ENCODE measurements at regions not wholly inside any gene's neighbourhood (a gene's known extent, or its start where the extent isn't known, plus 50 kb on each side); places are given as distances from the start of the nearest gene placed in this dataset.

DNA sequence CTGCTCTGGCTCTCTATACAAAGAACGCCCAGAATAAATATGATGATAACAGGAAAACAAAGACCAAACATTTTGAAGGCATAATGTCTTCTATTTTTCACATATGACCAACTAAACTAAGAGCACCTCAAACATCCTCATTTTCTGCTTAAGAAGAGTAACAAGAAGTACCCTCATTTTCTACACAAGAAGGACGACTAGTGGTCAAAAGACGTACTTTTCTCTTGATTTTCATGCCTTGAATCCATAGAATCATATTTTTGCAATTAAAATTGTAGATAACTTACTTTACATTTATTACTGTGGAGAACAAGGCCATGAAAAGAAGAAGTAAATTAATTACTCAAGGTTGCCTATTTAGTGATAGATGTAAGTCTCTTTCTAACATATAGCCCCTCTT is 358.6 kb downstream of the DUSP6 start:
- peak in 9 of 11 donors; percentile 9 to 60 (median 29) for DNase-seq (ENCODE audit: extremely low read depth in 1 of 11, low read depth in 9 of 11, low spot score in 4 of 11)

DNA sequence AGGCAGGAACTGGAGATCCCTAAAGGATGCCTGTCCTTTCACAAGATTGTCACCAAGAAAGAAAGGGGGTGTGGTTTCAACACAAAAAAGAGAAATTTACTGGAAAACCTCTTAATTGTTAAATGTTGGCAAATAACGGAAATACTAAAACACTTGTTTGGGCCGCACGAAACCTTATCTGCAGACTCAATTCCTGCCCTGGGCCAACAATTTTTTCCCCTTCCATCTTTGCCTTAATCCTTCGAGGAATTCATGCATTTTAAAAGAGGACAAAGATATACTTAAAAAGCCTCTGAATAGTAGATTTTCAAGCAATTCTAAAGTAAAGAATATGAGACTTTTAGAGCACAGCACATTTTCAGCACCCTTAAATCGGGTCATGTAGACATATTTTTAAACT is 366.2 kb downstream of the DUSP6 start:
- no peak for DNase-seq (ENCODE audit: extremely low read depth in 1 of 11, low read depth in 9 of 11, low spot score in 4 of 11)

DNA sequence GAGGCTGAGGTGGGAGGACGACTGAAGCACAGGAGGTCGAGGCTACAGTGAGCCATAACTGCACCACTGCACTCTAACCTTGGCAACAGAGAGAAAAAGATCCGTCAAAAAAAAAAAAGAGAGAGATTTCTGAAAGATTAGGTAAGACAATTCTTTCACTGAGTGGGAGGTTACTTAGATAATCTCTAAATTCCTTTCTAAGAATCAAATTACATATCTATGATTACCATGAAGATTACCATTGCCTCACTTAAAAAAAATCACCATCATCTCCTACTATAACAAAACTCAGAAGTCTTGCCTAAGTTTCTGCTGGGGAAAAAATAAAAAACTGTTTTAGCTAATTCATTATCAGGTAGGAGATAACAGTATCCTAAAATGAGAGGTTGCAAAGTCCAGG is 366.7 kb downstream of the DUSP6 start:
- DNase-seq (ENCODE audit: extremely low read depth in 1 of 11, low read depth in 9 of 11, low spot score in 4 of 11): no peak

DNA sequence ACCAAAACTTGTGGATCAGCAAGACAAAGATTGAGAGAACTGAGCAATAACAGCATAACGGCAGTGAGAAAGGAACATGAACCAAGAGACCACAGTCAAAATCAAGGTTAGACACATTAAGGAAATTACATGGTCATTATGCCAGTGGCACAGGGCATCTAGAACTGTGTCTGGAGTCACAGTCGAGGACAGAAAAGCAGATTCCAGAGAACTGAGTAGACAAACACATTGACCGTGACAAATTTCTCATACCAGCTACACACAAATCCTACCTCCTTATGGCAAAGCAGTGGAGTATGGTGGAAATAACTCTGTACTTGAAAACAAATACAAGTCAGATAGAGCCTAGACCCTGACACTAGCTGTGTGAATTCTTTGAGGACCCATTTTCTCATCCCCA is 367.3 kb downstream of the DUSP6 start:
- no peak for DNase-seq (ENCODE audit: extremely low read depth in 1 of 11, low read depth in 9 of 11, low spot score in 4 of 11)

DNA sequence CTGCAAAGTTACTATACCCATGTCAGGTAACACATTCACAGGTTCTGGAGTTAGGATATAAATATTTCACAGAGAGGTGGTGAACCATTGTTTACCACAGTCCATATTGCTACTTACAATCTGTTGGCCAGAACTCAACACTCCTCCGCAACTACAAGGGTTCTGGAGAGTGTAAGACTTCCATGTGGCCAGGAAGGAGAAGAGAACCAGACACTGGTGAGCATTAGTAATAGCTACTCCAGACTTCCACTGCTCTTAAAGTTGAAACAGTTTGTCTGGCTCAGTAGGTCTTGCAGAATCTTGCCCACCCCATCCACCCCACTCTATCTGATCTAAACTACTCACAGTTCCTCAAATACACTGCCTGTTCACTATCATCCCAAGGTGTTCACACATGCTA is 369.6 kb downstream of the DUSP6 start:
- no peak for DNase-seq (ENCODE audit: extremely low read depth in 1 of 11, low read depth in 9 of 11, low spot score in 4 of 11)

DNA sequence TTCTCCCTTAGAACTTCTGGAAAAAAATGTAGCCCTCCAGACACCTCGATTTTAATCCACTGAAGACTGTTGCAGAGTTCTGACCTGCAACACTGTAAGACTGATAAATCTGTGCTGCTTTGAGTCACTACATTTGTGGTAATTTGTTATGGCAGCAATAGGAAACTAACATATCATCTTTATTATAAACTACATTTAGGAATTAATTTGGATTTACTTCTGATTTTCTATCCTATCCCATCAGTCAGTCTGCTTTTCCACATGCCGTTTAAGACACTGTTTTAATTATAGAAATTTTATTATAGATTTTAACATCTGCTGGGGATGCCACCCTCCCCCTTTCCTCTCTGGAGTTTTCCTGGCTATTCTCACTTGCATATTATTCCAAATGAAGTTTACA is 375.2 kb downstream of the DUSP6 start:
- no peak for DNase-seq (ENCODE audit: extremely low read depth in 1 of 11, low read depth in 9 of 11, low spot score in 4 of 11)

DNA sequence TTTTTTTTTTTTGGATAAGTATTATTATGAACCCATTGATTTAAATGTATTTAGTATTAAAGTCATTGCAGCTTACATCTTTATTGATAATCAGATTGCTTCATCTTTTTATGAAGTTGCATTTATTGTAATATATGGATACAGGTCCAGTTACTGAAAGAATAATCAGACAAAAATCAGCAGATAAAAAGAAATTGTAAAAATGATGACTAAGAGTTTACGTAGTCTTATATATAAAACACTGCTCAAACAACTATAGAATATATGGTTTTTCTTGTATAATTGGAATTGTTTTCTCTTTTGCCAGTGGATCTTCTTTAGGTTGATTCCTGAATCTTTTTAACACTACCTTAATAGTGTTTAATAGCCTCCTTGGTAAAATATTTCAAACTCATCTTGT is 378.3 kb downstream of the DUSP6 start:
- no peak for DNase-seq (ENCODE audit: extremely low read depth in 1 of 11, low read depth in 9 of 11, low spot score in 4 of 11)

DNA sequence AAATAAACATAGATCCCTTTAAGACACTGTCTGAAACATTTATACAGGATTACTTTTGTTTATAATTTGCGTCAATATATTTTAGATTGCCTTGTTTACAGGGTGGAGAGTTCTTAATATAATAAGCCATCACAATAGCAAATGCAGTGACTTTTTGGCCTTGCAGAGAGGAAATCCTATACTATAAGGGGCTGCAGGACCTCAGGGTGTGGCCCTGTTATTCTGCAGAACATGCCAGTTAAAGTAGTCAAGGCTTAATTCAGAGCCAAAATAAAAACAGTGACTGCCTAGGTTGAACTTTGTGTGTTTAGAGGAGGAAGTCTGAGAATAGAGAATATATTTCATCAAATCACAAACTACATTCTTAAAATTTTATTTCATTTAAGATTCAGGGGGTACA is 381.6 kb downstream of the DUSP6 start:
- no peak for DNase-seq (ENCODE audit: extremely low read depth in 1 of 11, low read depth in 9 of 11, low spot score in 4 of 11)

DNA sequence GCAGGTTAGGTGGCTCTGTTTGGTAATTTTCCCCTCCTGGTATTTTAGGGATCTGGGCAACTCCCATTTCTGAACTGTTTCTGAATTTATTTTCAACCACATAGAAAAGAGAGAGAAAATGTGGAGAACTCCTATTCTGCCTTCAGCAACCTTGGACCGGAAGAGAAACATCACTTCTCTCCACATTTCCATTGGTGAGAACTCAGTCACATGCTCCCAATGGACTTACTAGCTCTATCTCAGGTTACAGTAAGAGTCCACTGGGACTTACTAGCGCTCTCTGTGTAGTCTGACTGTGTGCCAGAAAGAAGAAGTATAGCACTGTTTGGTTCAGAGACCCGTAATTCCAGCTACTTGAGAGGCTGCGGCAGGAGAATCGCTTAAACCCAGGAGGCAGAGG is 383.2 kb downstream of the DUSP6 start:
- DNase-seq (ENCODE audit: extremely low read depth in 1 of 11, low read depth in 9 of 11, low spot score in 4 of 11): no peak

DNA sequence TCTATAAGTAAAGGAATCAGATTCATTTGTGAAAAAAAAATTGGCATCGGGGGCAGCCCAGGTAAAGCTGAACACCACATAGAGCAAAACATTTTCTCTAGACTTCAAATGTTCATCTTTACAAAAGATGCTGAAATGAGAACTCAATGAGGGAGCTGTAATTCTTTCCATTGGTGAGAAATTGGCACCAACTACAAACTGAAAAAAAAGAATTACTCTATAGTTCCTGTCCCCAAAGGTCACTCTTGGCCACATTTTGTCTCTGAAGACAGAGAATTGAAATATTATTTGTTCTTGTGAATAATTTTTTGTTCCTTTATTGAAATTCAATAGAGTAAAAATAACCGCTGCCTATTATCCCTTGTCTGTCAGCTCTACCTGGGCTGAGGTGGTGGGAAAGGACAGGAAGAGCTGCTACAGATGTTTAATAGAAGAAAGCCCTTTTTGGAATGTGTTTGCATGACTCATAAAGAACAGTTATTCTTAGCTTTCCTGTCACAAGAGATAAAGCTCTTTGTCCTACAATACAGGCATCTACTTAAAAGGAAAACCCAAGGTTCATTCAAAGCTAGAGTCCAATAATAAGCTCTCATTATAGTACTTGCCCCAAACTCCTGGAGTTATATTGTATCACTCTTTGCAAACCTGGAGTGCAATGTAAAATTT is 380.1 kb upstream of the KITLG start:
- peak in 1 of 11 donors; percentile 9 for DNase-seq (ENCODE audit: extremely low read depth in 1 of 11, low read depth in 9 of 11, low spot score in 4 of 11)

DNA sequence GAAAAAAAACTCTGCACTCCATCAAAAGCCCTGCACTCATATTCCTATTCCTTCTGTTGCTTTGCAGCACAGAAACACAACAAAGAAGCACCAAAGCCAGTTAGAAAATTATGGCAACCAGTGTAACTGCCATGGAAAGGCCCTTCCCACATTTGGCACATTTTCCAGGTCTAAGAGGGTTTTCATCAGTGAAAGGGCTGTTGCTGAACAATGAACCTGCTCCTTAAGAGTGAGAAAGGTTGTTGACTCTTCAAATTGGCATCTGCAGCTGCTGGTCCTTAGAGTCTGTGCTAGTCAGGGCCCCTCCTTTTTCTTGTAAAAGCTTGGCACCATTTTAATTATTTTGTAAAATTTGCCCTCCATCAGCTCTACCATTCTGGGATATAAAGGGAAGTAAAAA is 378.7 kb upstream of the KITLG start:
- DNase-seq (ENCODE audit: extremely low read depth in 1 of 11, low read depth in 9 of 11, low spot score in 4 of 11): no peak

DNA sequence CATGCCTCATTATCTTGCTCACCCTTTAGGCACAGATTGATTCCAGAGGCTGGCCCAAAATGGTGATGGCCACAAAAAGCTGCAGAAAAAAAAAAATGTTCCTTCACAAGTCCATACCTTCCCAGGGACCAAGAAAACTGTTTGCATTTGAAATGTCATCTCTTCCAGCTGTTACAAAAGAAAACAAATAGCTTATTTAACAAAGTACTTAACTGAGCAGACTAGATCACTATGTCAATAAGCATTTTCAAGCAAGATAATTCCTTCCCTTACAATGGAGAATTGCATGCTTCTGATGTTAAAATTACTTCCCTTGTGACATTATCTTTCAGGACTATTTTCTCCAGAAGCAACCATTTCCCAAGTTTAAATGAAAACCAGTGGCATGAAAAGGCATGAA is 377.9 kb upstream of the KITLG start:
- no peak for DNase-seq (ENCODE audit: extremely low read depth in 1 of 11, low read depth in 9 of 11, low spot score in 4 of 11)

DNA sequence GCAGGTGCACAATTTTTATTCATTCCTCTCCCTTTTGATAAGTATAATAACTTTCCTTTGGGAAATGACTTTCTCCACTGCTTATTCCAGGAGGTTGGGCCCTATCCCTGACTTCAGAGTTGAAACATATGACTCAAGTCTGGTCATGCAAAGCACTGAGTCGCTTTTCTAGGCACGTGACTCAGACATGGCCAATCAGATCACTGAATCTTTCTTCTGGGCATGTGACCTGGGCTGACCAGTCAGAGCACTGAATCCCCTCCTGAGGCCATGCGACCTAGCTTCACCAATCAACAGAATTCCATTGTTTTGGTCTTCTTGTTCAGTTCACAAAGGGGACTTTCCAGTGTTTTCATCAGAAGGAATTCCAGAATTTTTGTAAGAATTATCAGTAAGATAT is 377.1 kb upstream of the KITLG start:
- no peak for DNase-seq (ENCODE audit: extremely low read depth in 1 of 11, low read depth in 9 of 11, low spot score in 4 of 11)

DNA sequence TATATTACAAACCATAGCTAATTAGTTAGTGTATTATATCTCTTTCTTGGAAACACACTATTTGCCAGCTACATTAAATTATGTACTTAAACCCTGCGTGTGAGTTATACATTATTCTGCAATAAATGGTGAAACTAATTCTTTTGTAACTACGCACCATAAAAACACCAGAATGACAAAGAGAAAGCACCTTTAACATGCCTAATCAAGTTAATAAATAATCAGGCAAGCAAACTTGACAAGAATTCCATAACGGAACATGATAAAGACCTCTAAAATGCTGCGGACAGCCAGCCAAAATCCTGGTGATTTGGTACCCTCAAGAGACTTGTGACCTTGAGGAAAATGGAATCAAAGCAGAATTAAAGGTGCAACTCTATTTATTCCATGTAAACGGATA is 375.3 kb upstream of the KITLG start:
- no peak for DNase-seq (ENCODE audit: extremely low read depth in 1 of 11, low read depth in 9 of 11, low spot score in 4 of 11)

DNA sequence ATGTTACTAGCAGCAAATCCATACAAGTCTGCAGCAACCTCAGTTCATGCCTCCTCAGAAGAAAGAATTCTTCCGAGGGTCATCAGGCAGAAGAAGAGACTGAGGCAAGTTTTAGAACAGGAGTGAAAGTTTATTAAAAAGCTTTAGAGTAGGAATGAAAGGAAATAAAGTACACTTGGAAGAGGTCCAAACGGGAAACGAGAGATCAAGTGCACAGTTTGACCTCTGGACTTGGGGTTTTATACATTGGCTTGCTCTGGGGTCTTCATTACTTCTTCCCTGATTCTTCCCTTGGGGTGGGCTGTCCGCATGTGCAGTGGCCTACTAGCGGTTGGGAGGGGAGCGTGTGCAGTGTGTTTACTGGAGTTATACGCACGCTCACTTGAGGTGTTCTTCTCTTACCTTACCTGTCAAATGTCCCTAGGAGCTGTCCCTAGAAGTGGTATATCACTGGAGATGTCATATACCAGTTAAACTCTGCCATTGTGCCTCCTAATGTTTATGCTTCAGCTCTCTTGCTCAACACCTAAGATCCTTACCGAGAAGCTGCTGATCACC is 372.8 kb upstream of the KITLG start:
- DNase-seq (ENCODE audit: extremely low read depth in 1 of 11, low read depth in 9 of 11, low spot score in 4 of 11): no peak

DNA sequence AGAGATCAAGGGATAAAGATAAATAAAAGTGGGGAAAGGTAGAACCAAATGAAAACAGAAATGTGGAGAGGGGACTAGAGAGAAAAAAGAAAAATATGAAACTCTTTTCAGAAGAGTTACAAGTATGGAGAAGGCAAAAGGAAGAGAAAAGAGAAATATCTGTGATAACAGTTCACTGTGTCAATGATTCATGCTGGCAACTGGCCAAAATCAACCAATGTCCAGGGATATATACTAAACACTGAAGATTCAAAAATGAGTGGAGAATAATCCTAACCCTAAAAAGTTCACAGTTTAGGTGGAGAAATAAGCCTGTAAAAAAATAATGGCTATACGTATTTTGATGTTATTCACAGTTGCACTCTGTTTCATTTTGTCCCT is 372.3 kb upstream of the KITLG start:
- no peak for DNase-seq (ENCODE audit: extremely low read depth in 1 of 11, low read depth in 9 of 11, low spot score in 4 of 11)

DNA sequence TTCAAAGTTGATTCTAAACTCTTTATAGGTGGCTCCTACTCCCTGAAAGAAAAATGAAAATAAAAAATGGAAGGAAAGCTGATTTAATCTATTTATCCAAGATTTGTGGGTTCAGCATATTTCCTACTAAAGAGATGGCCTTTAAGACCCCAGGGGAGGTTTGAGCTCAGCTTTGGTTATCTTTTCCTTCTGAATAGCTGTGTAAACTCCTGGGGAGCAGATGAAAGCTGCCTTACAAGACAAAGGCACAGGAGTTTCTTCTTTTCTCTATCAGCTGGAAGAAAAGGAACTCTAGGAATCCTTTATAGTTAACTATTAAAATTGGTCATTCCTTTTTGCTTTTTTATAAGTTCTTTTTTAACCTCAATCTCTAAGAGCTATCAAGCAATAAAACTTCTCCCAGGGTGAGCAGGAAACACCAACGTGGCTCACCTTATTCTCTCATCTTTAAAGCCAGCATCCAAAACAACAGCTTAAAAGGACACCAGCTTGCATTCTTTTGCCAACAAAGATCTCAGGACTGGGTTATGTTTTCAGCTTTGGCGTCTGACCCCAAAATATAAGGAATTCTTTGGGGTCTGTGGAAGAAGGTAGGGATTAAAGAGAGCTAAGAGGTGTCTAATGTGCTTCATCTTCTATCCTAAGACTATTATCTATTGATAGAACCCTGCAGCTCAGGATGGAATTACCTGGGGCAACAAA is 371.7 kb upstream of the KITLG start:
- no peak for DNase-seq (ENCODE audit: extremely low read depth in 1 of 11, low read depth in 9 of 11, low spot score in 4 of 11)

DNA sequence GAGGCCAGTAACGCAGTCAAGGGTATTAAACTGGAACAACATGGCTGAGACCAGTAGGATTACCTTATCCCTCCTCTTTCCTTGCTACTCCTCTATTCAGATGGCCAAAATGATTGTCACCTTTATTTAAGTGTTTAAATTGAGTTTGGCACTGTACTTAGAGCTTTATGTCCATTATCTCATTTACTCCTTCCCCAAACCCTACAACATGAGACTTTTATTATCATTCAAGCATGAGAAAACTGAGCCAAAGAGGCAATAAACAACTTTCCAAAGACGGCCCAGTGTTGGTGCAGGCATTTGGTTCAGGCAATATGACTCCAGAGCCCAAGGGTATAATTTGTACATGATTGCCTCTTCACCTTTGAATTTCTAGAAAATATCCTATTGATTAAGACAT is 370.9 kb upstream of the KITLG start:
- DNase-seq (ENCODE audit: extremely low read depth in 1 of 11, low read depth in 9 of 11, low spot score in 4 of 11): no peak

DNA sequence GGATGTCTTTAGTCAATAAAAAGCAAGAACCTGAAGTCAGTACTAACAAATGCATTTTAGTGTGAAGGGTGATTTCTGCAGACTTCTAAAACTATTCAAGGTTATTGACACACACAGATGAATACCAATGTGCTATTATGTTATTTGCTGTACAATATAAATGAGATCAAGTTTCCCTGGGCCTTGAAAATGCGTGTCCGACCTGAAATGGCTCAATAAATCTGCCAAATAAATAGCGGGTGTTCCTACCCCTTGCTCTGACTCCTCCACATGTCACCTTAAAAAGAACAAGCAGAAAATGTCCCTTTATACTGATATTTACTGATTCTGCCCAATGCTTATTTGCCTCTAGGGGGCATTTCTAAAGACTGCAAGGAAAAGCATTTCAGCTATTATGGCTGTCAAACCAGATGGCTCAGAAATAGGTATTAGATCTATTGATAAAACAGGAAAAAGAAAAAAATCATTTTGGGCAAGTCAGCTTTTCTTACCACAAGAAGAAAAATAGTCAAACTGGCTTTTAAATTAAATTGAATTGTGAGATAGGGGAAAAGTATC is 367.3 kb upstream of the KITLG start:
- no peak for DNase-seq (ENCODE audit: extremely low read depth in 1 of 11, low read depth in 9 of 11, low spot score in 4 of 11)

DNA sequence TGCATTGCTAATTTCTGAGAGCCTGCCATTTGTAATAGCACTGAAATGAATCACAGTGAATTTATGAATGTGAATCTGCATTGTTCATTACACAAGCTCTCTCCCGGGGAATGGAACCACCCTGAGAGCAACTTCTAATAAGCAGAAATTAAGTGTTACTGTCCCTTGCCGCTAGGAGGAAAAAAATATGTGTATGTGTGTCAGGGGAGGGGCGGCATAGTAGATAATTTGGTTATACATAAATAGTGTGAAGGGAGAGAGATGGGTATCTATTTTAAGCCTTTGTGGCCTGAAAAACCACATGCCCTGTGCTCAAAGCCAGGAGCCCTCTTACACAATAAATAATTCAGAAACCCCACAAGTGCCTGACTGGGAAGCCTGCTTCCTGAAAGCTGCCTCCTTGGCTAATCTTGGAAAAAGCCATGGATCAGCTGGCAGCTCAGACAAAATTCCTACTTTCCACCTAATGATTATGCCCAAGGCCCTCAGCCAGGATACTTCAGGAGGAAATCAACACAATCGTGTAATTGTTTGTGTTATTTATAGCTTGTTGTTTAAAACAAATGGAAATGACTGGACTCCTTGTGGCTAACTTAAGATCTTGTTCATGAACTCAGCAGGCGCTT is 366.2 kb upstream of the KITLG start:
- DNase-seq (ENCODE audit: extremely low read depth in 1 of 11, low read depth in 9 of 11, low spot score in 4 of 11): peak in 1 of 11 donors; percentile 17

Measured in renal cortex interstitium (tissue), 11 donors.